H1 (cell line): ENCODE measurements at regions not wholly inside any gene's neighbourhood (a gene's known extent, or its start where the extent isn't known, plus 50 kb on each side); places are given as distances from the start of the nearest gene placed in this dataset.
"Not testable (repeated sequence)": the region's sequence is repeated elsewhere in the genome, so short reads cannot be mapped to it uniquely, and the experiment has no call there.

ENCODE experiments used
- CTCF ChIA-PET: fragments of 300-600 bp; sonication (Branson Sonifier 250); formaldehyde crosslinking; loops from one replicate; lab custom pipeline; 2021; ENCODE audit not compliant: partially characterized antibody; lab: Charles Lee
- POLR2A ChIA-PET: fragments of 300-600 bp; sonication (Branson Sonifier 250); formaldehyde crosslinking; loops from one replicate; lab custom pipeline; 2021; ENCODE audit warnings: inconsistent platforms; ENCODE audit not compliant: partially characterized antibody; lab: Charles Lee
- DNase-seq, 2 experiments: peaks; one replicate each; pipeline versions ENCODE4 v3.0.0 to v3.0.0-alpha.2; 2010 to 2022; ENCODE audit warnings: low spot score in 2 of 2, low read depth in 1 of 2, mixed read lengths in 1 of 2
- FAIRE-seq: peaks from 2 replicates; lab custom pipeline; 2011; peaks lifted over from hg19 to GRCh38; lab: Jason Lieb, UNC
- H2AFZ ChIP-seq: 2 replicates; pipeline ENCODE4 v1.8.1; 2012; ENCODE audit warnings: low read length, inconsistent platforms
- H2AK5ac ChIP-seq: 2 replicates; pipeline ENCODE4 v1.6.1; 2013; ENCODE audit warnings: low read depth, low read length
- H2BK120ac ChIP-seq: replicated peaks from 2 replicates; pipeline ENCODE3; 2013; ENCODE audit warnings: low read depth, low read length, inconsistent platforms
- H2BK12ac ChIP-seq: 2 replicates; pipeline ENCODE4 v1.6.1; 2013; ENCODE audit warnings: low read depth, low read length
- H2BK15ac ChIP-seq: 2 replicates; pipeline ENCODE4 v1.6.1; 2013; ENCODE audit warnings: low read length
- H2BK20ac ChIP-seq: 2 replicates; pipeline ENCODE4 v1.6.1; 2013; ENCODE audit warnings: low read length
- H2BK5ac ChIP-seq: 2 replicates; pipeline ENCODE4 v1.6.1; 2013; ENCODE audit warnings: low read depth, low read length
- H3K14ac ChIP-seq: 2 replicates; pipeline ENCODE4 v1.6.1; 2013; ENCODE audit warnings: inconsistent platforms; ENCODE audit not compliant: insufficient read length
- H3K18ac ChIP-seq: 2 replicates; pipeline ENCODE4 v1.6.1; 2013; ENCODE audit warnings: low read length; ENCODE audit errors: extremely low read depth
- H3K23ac ChIP-seq: 2 replicates; pipeline ENCODE4 v1.6.1; 2013; ENCODE audit warnings: inconsistent platforms; ENCODE audit not compliant: insufficient read length
- H3K23me2 ChIP-seq: 2 replicates; pipeline ENCODE4 v1.6.1; 2013; ENCODE audit warnings: low read depth, low read length
- H3K27ac ChIP-seq: 2 replicates; pipeline ENCODE4 v1.6.1; 2011; ENCODE audit warnings: low read depth, low read length, inconsistent platforms
- H3K27me3 ChIP-seq, 4 experiments: replicated peaks in 1 of 4; 1 replicate in 1 of 4; 2 replicates in 3 of 4; pipeline versions ENCODE4 v1.6.1 to v1.8.1; 2011 to 2013; ENCODE audit warnings: low read length in 3 of 4, mild to moderate bottlenecking in 3 of 4, inconsistent platforms in 2 of 4, mixed read lengths in 2 of 4, moderate library complexity in 1 of 4; ENCODE audit not compliant: control insufficient read depth in 3 of 4, insufficient read depth in 3 of 4; ENCODE audit errors: extremely low read depth in 1 of 4
- H3K36me3 ChIP-seq, 4 experiments: 2 replicates each; pipeline versions ENCODE4 v1.6.1 to v1.8.1; 2011 to 2013; ENCODE audit warnings: mild to moderate bottlenecking in 4 of 4, low read length in 3 of 4, moderate library complexity in 2 of 4, control low read depth in 1 of 4, inconsistent platforms in 1 of 4; ENCODE audit not compliant: insufficient read depth in 4 of 4, control insufficient read depth in 2 of 4
- H3K4ac ChIP-seq: replicated peaks from 2 replicates; pipeline ENCODE3; 2013; ENCODE audit warnings: low read length, low read depth, mixed read lengths, inconsistent platforms; ENCODE audit not compliant: insufficient read length
- H3K4me1 ChIP-seq, 4 experiments: replicated peaks in 1 of 4; 1 replicate in 1 of 4; 2 replicates in 3 of 4; pipeline versions ENCODE4 v1.6.1 to v1.8.1; 2011 to 2013; ENCODE audit warnings: low read length in 3 of 4, inconsistent platforms in 2 of 4, mixed read lengths in 1 of 4; ENCODE audit not compliant: insufficient read depth in 4 of 4, control insufficient read depth in 3 of 4
- H3K4me2 ChIP-seq, 2 experiments: 2 replicates each; pipeline versions ENCODE4 v1.6.1 to v1.8.1; 2011 to 2013; ENCODE audit warnings: low read depth in 2 of 2, low read length in 2 of 2, control low read depth in 1 of 2, inconsistent platforms in 1 of 2, mild to moderate bottlenecking in 1 of 2; ENCODE audit not compliant: insufficient read depth in 1 of 2
- H3K4me3 ChIP-seq, 4 experiments: fragments of 200-600, 300-600 bp in 1 of 4; sonication (generic), shearing (Covaris generic), sonication (Bioruptor Twin) in 1 of 4; 2 replicates each; pipeline versions ENCODE4 v1.5.1 to v1.8.1; 2011 to 2016; ENCODE audit warnings: low read length in 4 of 4, low read depth in 3 of 4, control low read depth in 2 of 4, inconsistent platforms in 2 of 4, mild to moderate bottlenecking in 2 of 4, mixed read lengths in 1 of 4, moderate library complexity in 1 of 4; ENCODE audit not compliant: insufficient read depth in 2 of 4; ENCODE audit errors: extremely low read depth in 1 of 4
- H3K56ac ChIP-seq: replicated peaks from 2 replicates; pipeline ENCODE3; 2013; ENCODE audit warnings: low read depth, mild to moderate bottlenecking, mixed read lengths, low read length, inconsistent platforms; ENCODE audit not compliant: insufficient read length
- H3K79me1 ChIP-seq: 2 replicates; pipeline ENCODE4 v1.6.1; 2013; ENCODE audit warnings: low read depth, low read length, control low read depth
- H3K79me2 ChIP-seq, 2 experiments: 2 replicates each; pipeline versions ENCODE4 v1.6.1 to v1.8.1; 2012 to 2013; ENCODE audit warnings: low read length in 2 of 2, mild to moderate bottlenecking in 2 of 2, inconsistent platforms in 1 of 2; ENCODE audit not compliant: insufficient read depth in 2 of 2, control insufficient read depth in 1 of 2
- H3K9ac ChIP-seq, 4 experiments: replicated peaks in 1 of 4; 1 replicate in 1 of 4; 2 replicates in 3 of 4; pipeline versions ENCODE4 v1.6.1 to v1.8.1; 2011 to 2013; ENCODE audit warnings: low read depth in 3 of 4, low read length in 3 of 4, control low read depth in 2 of 4, mild to moderate bottlenecking in 2 of 4, moderate library complexity in 2 of 4, inconsistent platforms in 1 of 4; ENCODE audit errors: extremely low read depth in 1 of 4
- H3K9me3 ChIP-seq, 2 experiments: 2 replicates each; pipeline versions ENCODE4 v1.6.1 to v1.8.1; 2012 to 2013; ENCODE audit warnings: mild to moderate bottlenecking in 2 of 2, moderate library complexity in 2 of 2, control low read depth in 1 of 2, inconsistent platforms in 1 of 2, low read depth in 1 of 2, low read length in 1 of 2, mixed read lengths in 1 of 2; ENCODE audit not compliant: insufficient read depth in 2 of 2
- H4K20me1 ChIP-seq, 2 experiments: replicated peaks in 1 of 2; 2 replicates each; pipeline versions ENCODE3 to v1.8.1; 2011 to 2013; ENCODE audit warnings: inconsistent platforms in 2 of 2, low read length in 2 of 2, mild to moderate bottlenecking in 1 of 2; ENCODE audit not compliant: insufficient read depth in 2 of 2, control insufficient read depth in 1 of 2
- H4K5ac ChIP-seq: 2 replicates; pipeline ENCODE4 v1.6.1; 2013; ENCODE audit warnings: low read length, low read depth, mixed read lengths, inconsistent platforms; ENCODE audit not compliant: insufficient read length
- H4K8ac ChIP-seq: 2 replicates; pipeline ENCODE4 v1.8.0; 2013; ENCODE audit warnings: mild to moderate bottlenecking, moderate library complexity, low read length, inconsistent platforms; ENCODE audit not compliant: insufficient read depth; ENCODE audit errors: extremely low read depth
- H4K91ac ChIP-seq: replicated peaks from 2 replicates; pipeline ENCODE3; 2013; ENCODE audit warnings: low read length, mixed read lengths, inconsistent platforms; ENCODE audit not compliant: insufficient read length
- WGBS, 2 experiments: shearing (Covaris generic) in 1 of 2; methylation state at CpG; one replicate each; pipeline versions ENCODE4 v1.1.6 to v1.1.7; 2013 to 2015; ENCODE audit warnings: low lambda C conversion rate in 2 of 2, mixed read lengths in 2 of 2, inconsistent platforms in 1 of 2, low coverage in 1 of 2, missing lambda C conversion rate in 1 of 2; ENCODE audit not compliant: insufficient replicate concordance in 2 of 2, insufficient coverage in 1 of 2, insufficient read length in 1 of 2; ENCODE audit errors: extremely low coverage in 1 of 2, missing lambda C conversion rate in 1 of 2; 5-methylcytosine and 5-hydroxymethylcytosine counted together

DNA sequence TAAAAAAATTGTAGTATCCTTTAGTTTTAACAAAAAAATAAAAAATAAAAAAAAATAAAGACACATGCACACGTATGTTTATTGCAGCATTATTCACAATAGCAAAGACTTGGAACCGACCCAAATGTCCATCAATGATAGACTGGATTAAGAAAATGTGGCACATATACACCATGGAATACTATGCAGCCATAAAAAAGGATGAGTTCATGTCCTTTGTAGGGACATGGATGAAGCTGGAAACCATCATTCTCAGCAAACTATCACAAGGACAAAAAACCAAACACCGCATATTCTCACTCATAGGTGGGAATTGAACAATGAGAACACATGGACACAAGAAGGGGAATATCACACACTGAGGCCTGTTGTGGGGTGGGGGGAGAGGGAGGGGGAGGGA is 370.4 kb downstream of the VRK1 start:
- H2AK5ac ChIP-seq, H3K23ac ChIP-seq, H4K91ac ChIP-seq, H2BK20ac ChIP-seq, H3K27me3 ChIP-seq, H3K18ac ChIP-seq, H3K9ac ChIP-seq, H4K5ac ChIP-seq, H3K4me2 ChIP-seq, H3K4ac ChIP-seq, H3K23me2 ChIP-seq, H3K27ac ChIP-seq, H2BK12ac ChIP-seq, DNase-seq, H3K36me3 ChIP-seq, POLR2A ChIA-PET, H3K79me1 ChIP-seq, H4K20me1 ChIP-seq, FAIRE-seq, H2BK120ac ChIP-seq, H3K56ac ChIP-seq, H3K4me1 ChIP-seq, H3K79me2 ChIP-seq, H3K4me3 ChIP-seq, H3K9me3 ChIP-seq, H2BK15ac ChIP-seq, H4K8ac ChIP-seq, H2BK5ac ChIP-seq, CTCF ChIA-PET, H3K14ac ChIP-seq, H2AFZ ChIP-seq: not testable (repeated sequence)
- WGBS, 2 experiments: 73% methylated on average over 2 of the region's 3 CpGs; no CpG with 5 or more reads in 1 of the 2 experiments
